Activated T-cell treated with anti-CD3 and anti-CD28 coated beads, Interleukin-2, amount 50 U/mL, for 72 hours (primary cell): ENCODE measurements at regions not wholly inside any gene's neighbourhood (a gene's known extent, or its start where the extent isn't known, plus 50 kb on each side); places are given as distances from the start of the nearest gene placed in this dataset.

Experiments used
- ATAC-seq, 2 donors: fragments of 150-1000 bp; cut with Tn5 transposase; replicated peaks in 1 of 2; 2 replicates each; pipeline ENCODE4 v1.10.0; 2021; ENCODE audit warnings: moderate library complexity in 2 of 2, mild to moderate bottlenecking in 1 of 2
- DNase-seq, 2 donors: peaks; one replicate each; pipeline ENCODE4 v3.0.0; 2021 to 2022; ENCODE audit warnings: mixed read lengths in 1 of 2
- H3K27ac Mint-ChIP-seq: one replicate; pipeline ENCODE4 v1.8.0; 2022; ENCODE audit warnings: mild to moderate bottlenecking, moderate library complexity, mixed read lengths
- H3K27me3 Mint-ChIP-seq: one replicate; pipeline ENCODE4 v1.8.0; 2022; ENCODE audit warnings: low read depth, mixed read lengths
- H3K36me3 Mint-ChIP-seq, 2 donors: one replicate each; pipeline ENCODE4 v1.8.0; 2022; ENCODE audit warnings: mixed read lengths in 2 of 2, mild to moderate bottlenecking in 1 of 2; ENCODE audit not compliant: insufficient read depth in 2 of 2
- H3K4me1 Mint-ChIP-seq: one replicate; pipeline ENCODE4 v1.8.0; 2022; ENCODE audit warnings: low read depth, mixed read lengths
- H3K4me3 Mint-ChIP-seq, 2 donors: one replicate each; pipeline ENCODE4 v1.8.0; 2022; ENCODE audit warnings: mild to moderate bottlenecking in 2 of 2, mixed read lengths in 2 of 2, moderate library complexity in 2 of 2
- H3K9me3 Mint-ChIP-seq, 2 donors: one replicate each; pipeline ENCODE4 v1.8.0; 2022; ENCODE audit warnings: mixed read lengths in 2 of 2

GRCh38 chr4:96835991-96836390 is 996.1 kb downstream of the PDHA2 start:
- H3K9me3 Mint-ChIP-seq: peaks cover 0 to 1% of the 10 kb centered on the region in 2 donors
- no peak for DNase-seq
- no peak overlapping the region for H3K27ac Mint-ChIP-seq
- no peak for ATAC-seq
- H3K27me3 Mint-ChIP-seq: no peaks in the 10 kb centered on the region
- H3K36me3 Mint-ChIP-seq: no peaks in the 10 kb centered on the region
- no peak overlapping the region for H3K4me3 Mint-ChIP-seq
- no peaks in the 10 kb centered on the region for H3K4me1 Mint-ChIP-seq

- no peak for ATAC-seq
- no peaks in the 10 kb centered on the region for H3K4me1 Mint-ChIP-seq
- no peak overlapping the region for H3K27ac Mint-ChIP-seq
These were observed 999.5 kb downstream of the PDHA2 start for GRCh38 chr4:96839441-96839840.

GRCh38 chr4:96841801-96842200 is 1001.9 kb downstream of the PDHA2 start:
- H3K4me3 Mint-ChIP-seq: no peak overlapping the region
- DNase-seq: no peak
- H3K4me1 Mint-ChIP-seq: no peaks in the 10 kb centered on the region
- no peak for ATAC-seq
- H3K9me3 Mint-ChIP-seq: peaks cover 3 to 5% of the 10 kb centered on the region in 2 donors
- H3K36me3 Mint-ChIP-seq: no peaks in the 10 kb centered on the region
- no peaks in the 10 kb centered on the region for H3K27me3 Mint-ChIP-seq
- no peak overlapping the region for H3K27ac Mint-ChIP-seq

More at GRCh38 chr4:96839441-96839840, 999.5 kb downstream of the PDHA2 start:
- DNase-seq: no peak
- Mint-ChIP-seq H3K4me3 (no peak overlapping the region), H3K9me3 (peaks cover 3 to 5% of the 10 kb centered on the region in 2 donors), H3K27me3 (no peaks in the 10 kb centered on the region), H3K36me3 (no peaks in the 10 kb centered on the region)

GRCh38 chr4:96844858-96845490 is 1005.1 kb downstream of the PDHA2 start:
- H3K27me3 Mint-ChIP-seq: no peaks in the 10 kb centered on the region
- no peak overlapping the region for H3K4me3 Mint-ChIP-seq
- ATAC-seq (no peak), DNase-seq (no peak)
- H3K27ac Mint-ChIP-seq: no peak overlapping the region
- H3K4me1 Mint-ChIP-seq: no peaks in the 10 kb centered on the region
- H3K9me3 Mint-ChIP-seq: peaks cover 3 to 4% of the 10 kb centered on the region in 2 donors
- H3K36me3 Mint-ChIP-seq: no peaks in the 10 kb centered on the region

GRCh38 chr4:96845819-96846218 is 1005.9 kb downstream of the PDHA2 start:
- Mint-ChIP-seq H3K4me1 (no peaks in the 10 kb centered on the region), H3K27ac (no peak overlapping the region), H3K9me3 (peaks cover 3 to 4% of the 10 kb centered on the region in 2 donors), H3K4me3 (no peak overlapping the region), H3K36me3 (no peaks in the 10 kb centered on the region), H3K27me3 (no peaks in the 10 kb centered on the region)
- ATAC-seq (no peak), DNase-seq (no peak)

- ATAC-seq: no peak
- Mint-ChIP-seq H3K4me1 (no peaks in the 10 kb centered on the region), H3K36me3 (peaks cover 0 to 1% of the 10 kb centered on the region in 2 donors), H3K4me3 (no peak overlapping the region), H3K9me3 (peaks cover 5 to 6% of the 10 kb centered on the region in 2 donors), H3K27ac (no peak overlapping the region), H3K27me3 (no peaks in the 10 kb centered on the region)
- no peak for DNase-seq
These were observed 1034.8 kb downstream of the PDHA2 start for GRCh38 chr4:96874657-96875056.

- ATAC-seq: no peak
- no peaks in the 10 kb centered on the region for H3K27me3 Mint-ChIP-seq
- no peak for DNase-seq
- H3K4me3 Mint-ChIP-seq: no peak overlapping the region
- H3K27ac Mint-ChIP-seq: no peak overlapping the region
- H3K9me3 Mint-ChIP-seq: peaks cover 5 to 6% of the 10 kb centered on the region in 2 donors
- no peaks in the 10 kb centered on the region for H3K36me3 Mint-ChIP-seq
- H3K4me1 Mint-ChIP-seq: no peaks in the 10 kb centered on the region
These were observed 1039.6 kb downstream of the PDHA2 start for GRCh38 chr4:96879527-96879926.

GRCh38 chr4:96887857-96888256 is 1048.0 kb downstream of the PDHA2 start:
- H3K4me3 Mint-ChIP-seq: no peak overlapping the region
- no peak for ATAC-seq
- H3K27ac Mint-ChIP-seq: no peak overlapping the region
- no peaks in the 10 kb centered on the region for H3K4me1 Mint-ChIP-seq
- H3K27me3 Mint-ChIP-seq: no peaks in the 10 kb centered on the region
- H3K9me3 Mint-ChIP-seq: peaks cover 2 to 5% of the 10 kb centered on the region in 2 donors
- no peak for DNase-seq
- H3K36me3 Mint-ChIP-seq: no peaks in the 10 kb centered on the region

- ATAC-seq: no peak
- Mint-ChIP-seq H3K27ac (no peak overlapping the region), H3K27me3 (no peaks in the 10 kb centered on the region), H3K4me1 (no peaks in the 10 kb centered on the region), H3K4me3 (no peak overlapping the region), H3K36me3 (no peaks in the 10 kb centered on the region), H3K9me3 (peaks cover 0 to 9% of the 10 kb centered on the region in 2 donors)
- DNase-seq: no peak
These were observed 1054.7 kb downstream of the PDHA2 start for GRCh38 chr4:96894621-96895020.

- no peak overlapping the region for H3K4me3 Mint-ChIP-seq
- H3K4me1 Mint-ChIP-seq: no peaks in the 10 kb centered on the region
- ATAC-seq (no peak), DNase-seq (no peak)
- peaks cover 0 to 5% of the 10 kb centered on the region in 2 donors for H3K9me3 Mint-ChIP-seq
- no peaks in the 10 kb centered on the region for H3K27me3 Mint-ChIP-seq
- no peaks in the 10 kb centered on the region for H3K36me3 Mint-ChIP-seq
- H3K27ac Mint-ChIP-seq: no peak overlapping the region
These were observed 1055.9 kb downstream of the PDHA2 start for GRCh38 chr4:96895826-96896225.

GRCh38 chr4:96912716-96913115 is 1072.8 kb downstream of the PDHA2 start:
- Mint-ChIP-seq H3K27ac (no peak overlapping the region), H3K4me3 (no peak overlapping the region), H3K4me1 (no peaks in the 10 kb centered on the region), H3K36me3 (peaks cover 0 to 2% of the 10 kb centered on the region in 2 donors), H3K27me3 (no peaks in the 10 kb centered on the region), H3K9me3 (peaks cover 0 to 5% of the 10 kb centered on the region in 2 donors)
- ATAC-seq (no peak), DNase-seq (no peak)

GRCh38 chr4:96913441-96914080 is 1073.7 kb downstream of the PDHA2 start:
- ATAC-seq: no peak
- Mint-ChIP-seq H3K27ac (no peak overlapping the region), H3K4me1 (no peaks in the 10 kb centered on the region), H3K27me3 (no peaks in the 10 kb centered on the region), H3K9me3 (peaks cover 2 to 4% of the 10 kb centered on the region in 2 donors), H3K36me3 (peaks cover 0 to 2% of the 10 kb centered on the region in 2 donors), H3K4me3 (no peak overlapping the region)
- DNase-seq: no peak

- H3K4me1 Mint-ChIP-seq: no peaks in the 10 kb centered on the region
- H3K27me3 Mint-ChIP-seq: no peaks in the 10 kb centered on the region
- H3K36me3 Mint-ChIP-seq: peaks cover 0 to 2% of the 10 kb centered on the region in 2 donors
- ATAC-seq (no peak), DNase-seq (no peak)
- no peak overlapping the region for H3K4me3 Mint-ChIP-seq
- H3K9me3 Mint-ChIP-seq: peaks cover 2 to 8% of the 10 kb centered on the region in 2 donors
- no peak overlapping the region for H3K27ac Mint-ChIP-seq
These were observed 1076.8 kb downstream of the PDHA2 start for GRCh38 chr4:96916711-96917110.

GRCh38 chr4:96936886-96937285 is 1097.0 kb downstream of the PDHA2 start:
- H3K27me3 Mint-ChIP-seq: no peaks in the 10 kb centered on the region
- no peaks in the 10 kb centered on the region for H3K36me3 Mint-ChIP-seq
- ATAC-seq (no peak), DNase-seq (no peak)
- H3K4me3 Mint-ChIP-seq: no peak overlapping the region
- no peaks in the 10 kb centered on the region for H3K9me3 Mint-ChIP-seq
- H3K27ac Mint-ChIP-seq: no peak overlapping the region
- H3K4me1 Mint-ChIP-seq: no peaks in the 10 kb centered on the region
